NAMALWA (cell line): ENCODE measurements at regions not wholly inside any gene's neighbourhood (a gene's known extent, or its start where the extent isn't known, plus 50 kb on each side); places are given as distances from the start of the nearest gene placed in this dataset.

Experiments used
- DNase-seq: peaks from one replicate; pipeline ENCODE4 v3.0.0-alpha.2; 2015; ENCODE audit warnings: low spot score

DNA sequence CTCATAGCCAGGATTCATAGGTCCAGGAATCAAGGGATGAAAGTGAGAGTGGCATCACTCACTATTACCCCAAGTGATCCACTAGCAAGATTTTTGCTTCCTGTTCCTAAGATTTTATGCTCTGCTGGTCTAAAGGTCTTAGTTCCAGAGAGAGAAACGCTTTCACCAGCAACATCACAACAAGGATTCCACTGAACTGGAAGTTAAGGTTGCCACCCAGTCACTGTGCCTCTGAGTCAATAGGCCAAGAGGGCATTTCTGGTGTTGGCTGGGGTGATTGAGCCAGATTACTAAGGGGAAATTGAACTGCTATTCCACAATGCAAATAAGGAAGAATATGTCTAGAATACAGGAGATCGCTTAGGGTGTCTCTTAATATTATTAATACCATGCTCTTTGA lies 142.5 kb upstream of the ARID2 start:
- no peak for DNase-seq

DNA sequence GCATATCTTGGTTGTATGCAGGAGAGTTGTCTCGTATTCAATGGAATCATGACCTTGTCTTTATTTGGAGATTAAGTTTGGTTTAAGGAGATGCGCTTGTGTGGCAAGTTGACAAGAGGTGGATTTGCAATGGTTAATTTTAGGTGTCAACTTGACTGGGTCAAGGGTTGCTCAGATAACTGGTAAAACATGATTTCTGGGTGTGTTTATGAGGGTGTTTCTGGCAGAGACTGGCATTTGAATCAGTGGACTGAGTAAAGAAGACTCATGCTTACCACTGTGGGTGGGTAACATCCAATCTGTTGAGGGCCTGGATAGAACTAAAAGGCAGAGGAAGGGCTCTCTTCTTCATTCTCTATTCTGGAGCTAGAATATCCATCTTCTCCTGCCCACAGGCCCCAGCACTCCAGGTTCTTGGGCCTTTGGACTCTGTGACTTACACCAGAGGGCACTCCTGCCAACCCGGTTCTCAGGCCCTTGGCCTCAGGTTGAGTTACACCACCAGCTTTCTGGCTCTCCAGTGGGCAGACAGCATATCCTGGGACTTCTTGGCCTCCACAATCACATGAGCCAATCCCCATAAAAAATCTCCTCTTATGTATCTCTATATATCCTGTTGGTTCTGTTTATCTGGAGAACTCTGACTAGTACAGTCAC lies 141.5 kb upstream of the ARID2 start:
- DNase-seq = no peak

DNA sequence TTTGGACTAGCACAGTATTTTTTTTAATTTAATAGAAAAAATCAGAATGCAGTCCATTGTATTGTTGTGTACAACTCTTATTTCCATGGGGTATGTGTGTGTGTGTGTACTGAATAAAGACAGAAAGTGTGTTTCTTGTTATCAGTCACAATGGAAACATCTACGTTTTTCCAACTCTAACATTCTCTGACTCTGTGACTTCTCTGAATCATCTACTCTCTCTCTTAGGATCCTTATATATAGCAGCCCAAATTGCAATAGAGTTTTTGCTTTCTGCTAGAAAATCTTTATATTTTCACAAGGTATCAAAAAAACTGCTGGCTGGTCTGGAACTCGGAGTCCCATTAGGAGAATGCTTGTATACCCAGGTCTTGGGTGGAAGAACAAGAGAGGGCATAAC lies 138.9 kb upstream of the ARID2 start:
- no peak for DNase-seq

DNA sequence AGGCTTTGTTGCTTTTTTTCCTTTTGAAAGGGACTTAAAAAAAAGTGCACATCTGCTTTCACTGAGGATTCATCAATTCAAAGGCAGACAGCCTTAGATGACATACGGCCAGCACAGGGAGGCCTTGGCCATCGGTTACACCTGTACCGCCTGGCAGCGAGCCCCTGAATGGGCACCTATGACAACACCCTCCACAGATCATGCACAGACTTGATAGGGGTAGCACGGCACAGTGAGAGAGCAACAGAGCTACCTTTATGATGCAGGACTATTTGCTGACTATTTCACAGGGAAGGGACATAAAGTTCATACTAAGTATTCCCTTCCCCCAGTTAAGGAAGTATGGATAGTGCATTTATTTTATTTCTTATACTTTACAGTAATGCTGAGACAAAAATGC lies 137.9 kb upstream of the ARID2 start:
- DNase-seq = no peak

DNA sequence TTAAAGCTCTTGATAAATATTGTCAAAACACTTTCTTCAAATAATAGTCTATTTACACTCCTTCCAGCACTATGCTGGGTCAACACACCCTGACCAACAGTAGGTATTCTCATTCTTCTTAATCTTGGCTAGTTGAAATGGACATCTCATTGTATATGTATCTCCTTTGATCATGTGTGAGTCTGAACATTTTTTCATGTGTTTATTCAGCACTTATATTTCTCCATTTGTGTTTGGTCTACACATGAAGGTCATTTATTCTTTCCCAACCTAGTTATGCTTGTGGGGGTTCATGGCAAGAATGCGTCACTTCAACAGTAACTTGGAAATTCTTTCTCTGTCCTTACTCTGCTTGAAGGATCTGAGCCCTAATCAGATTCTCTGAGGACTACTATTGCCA lies 133.1 kb upstream of the ARID2 start:
- DNase-seq = no peak

DNA sequence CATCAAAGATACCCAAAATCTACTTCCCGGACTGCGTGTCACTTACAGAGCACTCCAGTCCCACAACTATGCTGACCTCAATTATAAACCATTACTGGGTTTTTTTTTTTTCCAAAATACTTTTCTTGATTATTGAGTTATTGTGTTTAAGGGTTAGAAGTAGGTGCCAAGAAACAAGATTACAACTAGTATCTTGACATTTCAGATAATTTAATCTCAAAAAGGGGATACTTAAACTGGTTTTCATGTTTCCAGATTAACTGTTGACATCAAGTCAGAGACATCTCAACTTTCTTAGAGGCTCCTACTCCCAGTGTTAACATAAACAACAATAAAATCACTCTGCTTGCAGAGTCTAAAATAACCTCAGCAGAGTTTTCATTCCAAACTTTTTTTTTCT lies 131.2 kb upstream of the ARID2 start:
- no peak for DNase-seq

DNA sequence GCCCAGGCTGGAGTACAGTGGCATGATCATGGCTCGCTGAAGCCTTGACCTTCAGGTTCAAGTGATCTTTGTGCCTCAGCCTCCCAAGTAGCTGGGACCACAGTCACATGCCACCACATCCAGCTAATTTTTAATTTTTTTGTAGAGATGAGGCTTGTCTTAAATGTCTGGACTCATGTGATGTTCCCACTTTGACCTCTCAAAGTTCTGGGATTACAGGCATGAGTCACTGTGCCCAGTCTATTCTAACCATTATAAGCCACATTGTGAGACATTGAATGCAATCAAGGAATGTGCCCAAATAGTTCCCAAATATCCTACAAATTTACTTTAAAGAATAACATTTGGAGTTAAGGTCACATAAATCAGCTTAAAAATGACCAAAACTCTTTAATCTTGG lies 130.7 kb upstream of the ARID2 start:
- no peak for DNase-seq

DNA sequence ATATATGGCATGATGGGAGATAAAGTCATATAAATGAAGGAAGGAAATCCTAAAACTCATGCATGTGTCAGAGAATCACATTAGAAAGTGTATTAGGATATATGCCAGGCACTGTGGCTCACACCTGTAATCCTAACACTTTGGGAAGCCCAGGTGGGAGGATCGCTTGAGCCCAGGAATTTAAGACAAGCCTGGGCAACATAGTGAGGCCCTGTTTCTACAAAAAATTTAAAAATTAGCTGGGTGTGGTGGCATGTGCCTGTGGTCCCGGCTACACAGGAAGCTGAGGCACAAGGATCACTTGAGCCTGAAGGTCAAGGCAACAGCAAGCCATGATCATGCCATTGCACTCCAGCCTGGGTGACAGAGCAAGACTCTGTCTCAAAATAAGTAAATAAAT lies 130.3 kb upstream of the ARID2 start:
- DNase-seq = no peak

DNA sequence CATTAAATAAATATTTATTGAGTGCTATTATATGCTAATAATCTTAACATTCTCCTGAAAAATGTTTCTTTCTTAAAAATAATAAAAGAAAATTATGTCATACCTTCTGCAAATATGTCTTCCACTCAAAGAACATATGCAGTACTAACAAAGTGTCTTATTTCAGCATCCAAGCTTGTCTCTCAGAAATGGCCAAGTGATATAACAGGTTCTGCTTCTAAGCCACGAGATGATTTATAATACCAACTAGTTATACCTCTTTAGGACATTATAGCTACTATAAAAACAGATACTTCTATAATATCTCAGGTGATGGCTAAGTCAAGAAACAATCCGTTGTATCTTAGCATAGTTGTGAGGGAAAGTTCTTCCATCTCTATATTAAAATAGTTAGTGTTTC lies 128.1 kb upstream of the ARID2 start:
- DNase-seq = no peak

DNA sequence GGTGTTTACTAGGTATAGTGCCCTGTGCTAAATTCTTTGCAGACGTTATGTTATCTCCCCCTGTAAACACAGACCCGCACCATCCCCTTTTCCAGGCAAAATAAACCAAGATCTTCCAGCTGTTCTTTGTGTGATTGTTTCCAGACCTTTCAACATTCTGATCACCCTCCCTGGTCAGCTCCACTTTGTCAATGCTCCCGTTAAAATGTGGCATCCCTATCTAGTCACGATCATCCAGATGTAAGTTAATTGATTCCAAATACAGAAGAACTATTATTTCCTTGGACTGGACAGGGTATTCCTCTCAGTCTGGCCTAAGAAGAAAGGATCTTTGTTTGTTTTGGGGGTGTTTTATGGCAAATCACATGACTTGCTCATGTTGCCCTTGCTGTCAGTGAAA lies 127.6 kb upstream of the ARID2 start:
- no peak for DNase-seq

DNA sequence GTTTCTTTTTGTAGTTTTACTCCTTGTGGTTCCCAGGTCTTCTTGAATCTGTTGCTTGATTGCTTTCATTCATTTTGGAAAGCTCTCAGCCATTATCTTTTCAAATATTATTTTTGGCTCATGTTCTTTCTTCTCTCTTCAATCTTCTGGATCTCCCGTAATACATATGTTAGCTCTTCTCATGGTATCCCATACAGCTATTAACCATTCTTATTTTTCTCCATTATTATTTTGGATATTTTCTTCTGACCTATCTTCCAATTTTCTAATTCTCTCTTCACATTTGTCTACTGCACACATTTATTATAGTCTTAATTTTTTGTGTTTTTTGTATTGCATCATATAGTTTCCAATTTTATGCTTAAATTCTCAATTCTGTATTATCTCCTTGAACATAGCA lies 123.9 kb upstream of the ARID2 start:
- no peak for DNase-seq

DNA sequence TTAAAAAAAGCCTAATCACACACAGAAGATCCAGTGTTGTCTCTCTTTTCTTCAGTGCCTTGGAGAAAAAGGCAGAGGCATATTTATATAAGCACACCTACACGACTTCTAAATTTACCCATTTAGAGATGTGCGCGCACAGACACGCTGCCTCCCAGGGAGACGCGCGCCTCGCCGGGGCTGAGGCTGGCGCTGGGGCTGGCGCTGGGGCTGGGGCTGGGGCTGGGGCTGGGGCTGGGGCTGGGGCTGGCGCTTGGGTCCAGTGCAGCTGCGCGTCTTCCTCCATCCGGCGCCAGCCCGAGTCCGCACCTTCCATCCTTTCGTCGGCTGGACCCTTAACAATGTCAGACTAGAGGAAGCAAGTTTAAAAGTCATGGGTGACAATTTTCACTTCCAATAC lies 118.4 kb upstream of the ARID2 start:
- no peak for DNase-seq

DNA sequence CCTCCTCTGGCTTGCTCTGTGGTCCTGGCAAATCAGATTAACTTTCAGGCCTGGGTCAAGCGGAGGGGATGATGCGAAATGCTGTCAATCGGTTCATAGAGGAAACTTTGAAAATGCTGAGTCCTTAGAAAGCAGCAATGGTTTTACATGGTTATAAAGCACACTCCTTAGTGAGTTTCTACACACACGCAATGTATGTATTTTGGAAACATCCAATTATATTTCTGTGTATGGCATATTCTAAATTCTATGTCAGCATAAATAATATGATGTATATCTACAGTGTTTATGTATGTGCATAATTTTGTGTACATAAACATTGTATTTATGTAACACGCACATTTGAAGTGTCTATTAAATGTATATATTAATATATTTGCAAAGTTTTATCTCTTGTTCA lies 118.0 kb upstream of the ARID2 start:
- no peak for DNase-seq

DNA sequence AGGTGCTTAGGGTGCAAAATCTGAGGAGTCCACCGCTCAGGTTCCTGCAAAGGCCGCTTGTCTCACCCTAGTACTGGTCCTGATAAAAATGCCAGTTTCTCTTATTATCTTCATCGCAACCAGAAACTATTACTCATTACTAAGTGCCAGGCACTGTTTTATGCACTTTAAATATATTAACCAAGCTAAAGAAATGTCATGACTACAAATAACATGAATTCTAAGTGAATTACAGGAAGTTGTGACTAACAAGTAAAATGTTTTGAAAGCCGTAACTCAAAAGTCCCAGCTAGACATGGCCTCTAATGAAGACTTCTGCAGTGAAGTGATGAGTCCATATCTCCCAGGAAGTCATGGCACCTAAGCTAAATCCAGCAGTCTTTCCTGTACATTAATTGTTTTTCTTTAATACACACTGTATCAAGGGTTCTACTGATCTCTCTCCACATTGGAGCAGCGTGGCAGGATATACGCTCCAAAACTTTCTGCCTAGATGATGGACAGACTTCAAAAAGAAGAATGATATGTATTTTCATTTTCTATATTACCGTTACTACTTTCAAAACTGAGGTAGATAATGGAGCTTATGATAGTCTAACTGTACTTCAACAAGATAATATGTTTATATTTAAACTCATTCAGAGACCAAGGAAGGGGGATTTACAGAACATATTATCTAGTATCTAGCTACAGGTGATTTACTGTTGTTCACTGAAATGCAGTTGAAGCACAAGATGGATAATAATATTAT lies 117.3 kb upstream of the ARID2 start:
- no peak for DNase-seq

DNA sequence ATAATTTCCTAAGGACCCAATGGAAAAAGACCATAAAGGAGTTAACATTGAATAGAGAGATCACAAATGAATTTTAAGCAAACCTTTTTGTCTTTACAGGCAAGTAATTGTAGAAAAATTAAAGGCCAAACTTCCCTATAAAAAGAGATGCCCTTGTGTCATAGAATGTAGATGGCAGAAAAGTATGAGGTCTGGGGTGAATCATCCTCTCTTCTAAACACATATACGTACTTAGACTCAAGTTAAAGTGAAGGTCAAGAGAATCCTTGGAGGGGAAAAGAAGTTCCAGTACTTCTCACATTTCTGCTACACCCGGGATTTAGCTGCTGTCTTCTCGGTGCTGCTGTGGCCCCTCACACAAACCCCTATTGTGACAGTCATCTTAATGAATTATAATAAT lies 116.2 kb upstream of the ARID2 start:
- no peak for DNase-seq

DNA sequence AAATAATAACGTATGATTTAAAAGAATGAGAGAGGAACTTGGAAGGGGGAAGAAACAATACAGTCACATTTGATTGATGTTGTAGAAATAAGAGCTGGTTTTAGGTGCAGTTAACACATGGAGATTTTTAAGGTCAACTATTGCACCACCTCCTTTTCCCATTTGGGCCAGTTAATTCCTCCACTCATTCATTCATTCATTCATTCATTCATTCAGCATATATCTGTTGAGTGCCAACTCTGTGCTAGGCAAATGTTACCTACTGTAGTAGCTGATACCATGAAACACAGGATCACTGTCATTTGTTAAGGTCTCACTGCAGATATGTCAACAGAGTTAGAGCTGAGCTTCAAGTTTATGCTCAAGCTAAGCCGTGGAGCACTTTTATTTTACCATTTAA lies 115.7 kb upstream of the ARID2 start:
- no peak for DNase-seq

DNA sequence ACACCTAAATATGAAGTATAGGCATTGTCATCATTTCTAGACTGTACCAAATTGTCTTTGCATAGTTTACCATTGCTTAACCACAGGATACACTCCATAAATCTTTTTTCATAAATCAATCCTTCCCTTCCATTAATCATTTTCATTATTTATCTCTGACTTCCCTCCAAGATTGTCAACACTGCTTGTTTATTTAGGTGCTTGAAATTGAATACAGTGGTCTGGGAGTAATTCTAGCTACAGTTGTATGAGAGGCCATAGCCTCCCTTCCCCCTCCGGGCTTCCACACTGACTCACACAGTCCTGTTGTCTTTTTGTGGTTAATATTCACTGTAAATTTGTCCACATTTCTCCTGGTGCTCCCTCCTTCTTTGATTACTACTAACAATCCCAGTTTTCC lies 114.2 kb upstream of the ARID2 start:
- no peak for DNase-seq

DNA sequence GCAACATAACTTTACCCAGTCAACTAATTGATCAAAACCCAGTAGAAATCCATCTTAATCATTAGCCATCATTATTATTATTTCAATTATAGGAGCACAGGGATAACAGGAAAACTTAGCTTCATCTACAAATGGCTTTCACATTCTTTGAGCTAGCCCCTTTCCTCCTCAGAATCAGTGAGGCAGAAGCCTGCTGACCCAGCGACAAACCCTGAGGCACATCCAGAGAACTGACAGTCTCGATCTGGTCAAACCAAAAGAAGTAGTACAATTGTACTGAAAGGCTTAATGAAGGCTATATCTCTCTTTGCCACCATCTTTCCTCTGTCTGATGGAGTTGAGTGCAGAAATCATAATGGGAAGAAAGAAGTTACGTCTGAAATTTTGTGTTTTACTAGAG lies 109.8 kb upstream of the ARID2 start:
- DNase-seq = no peak

DNA sequence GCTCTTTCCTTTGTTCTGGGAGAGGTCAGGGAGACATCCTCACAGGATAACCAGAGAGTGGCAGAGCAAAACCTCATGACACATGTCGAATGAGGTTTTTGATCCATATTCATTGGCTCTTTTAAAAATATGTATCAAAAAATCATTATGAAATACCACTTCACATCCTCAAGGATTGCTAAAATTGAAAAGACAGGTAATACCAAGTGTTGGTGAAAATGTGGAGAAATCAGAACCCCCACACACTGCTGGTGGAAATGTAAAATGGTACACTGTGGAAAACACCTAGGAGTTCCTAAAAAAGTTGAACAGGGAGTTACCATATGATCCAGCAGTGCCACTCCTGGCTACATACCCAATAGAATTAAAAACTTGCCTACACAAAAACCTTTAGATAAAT lies 107.8 kb upstream of the ARID2 start:
- DNase-seq = no peak

DNA sequence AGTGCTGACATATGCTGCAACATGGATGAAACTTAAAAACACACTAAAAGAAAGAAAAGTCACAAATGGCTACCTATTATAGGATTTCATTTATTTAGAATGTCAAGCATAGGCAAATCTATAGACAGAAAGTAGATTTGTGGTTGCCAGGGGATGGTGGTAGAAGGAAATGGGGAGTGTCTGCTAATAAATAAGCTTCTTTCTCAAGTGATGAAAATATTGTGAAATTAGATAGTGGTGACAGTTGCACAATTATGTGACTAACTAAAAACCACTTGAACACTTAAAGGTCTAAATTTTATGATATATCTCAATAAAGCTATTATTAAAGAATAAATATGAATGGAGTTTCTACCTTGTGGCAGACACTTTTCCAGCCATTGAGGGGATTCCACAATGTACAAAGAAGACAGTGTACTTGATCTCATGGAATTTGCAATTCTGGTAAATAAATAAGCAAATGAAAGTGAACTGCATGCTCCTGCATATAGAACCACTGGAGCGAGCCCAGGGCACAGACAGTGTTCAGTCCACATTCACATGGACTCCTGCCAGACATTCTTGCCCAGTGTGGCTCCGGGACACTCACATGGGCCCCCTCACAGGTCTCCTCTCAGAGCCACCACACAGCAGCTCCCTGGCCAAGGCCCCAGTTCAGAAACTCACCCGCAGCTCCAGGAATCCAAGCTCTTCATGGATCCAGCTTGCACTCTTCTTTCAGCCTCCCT lies 107.1 kb upstream of the ARID2 start:
- DNase-seq = no peak

DNA sequence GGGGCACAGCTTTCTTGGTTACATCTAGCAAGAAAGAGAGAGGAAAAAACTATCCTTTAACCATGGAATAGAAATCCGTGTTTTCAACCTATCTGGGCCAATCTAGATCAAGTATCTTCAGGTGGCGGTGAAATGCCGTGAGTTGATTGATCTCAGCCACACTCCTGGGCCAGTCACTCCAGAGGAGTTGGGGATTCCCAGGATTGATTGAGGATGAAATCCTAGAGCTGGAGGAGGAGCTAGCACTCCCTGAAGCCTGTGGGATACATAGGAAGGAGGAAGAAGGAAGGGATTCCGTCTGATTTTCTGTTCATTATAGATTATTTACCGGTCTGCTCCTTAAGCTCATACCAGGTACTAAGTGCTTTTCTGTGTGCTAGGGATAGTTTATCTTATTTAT lies 106.3 kb upstream of the ARID2 start:
- DNase-seq = no peak

DNA sequence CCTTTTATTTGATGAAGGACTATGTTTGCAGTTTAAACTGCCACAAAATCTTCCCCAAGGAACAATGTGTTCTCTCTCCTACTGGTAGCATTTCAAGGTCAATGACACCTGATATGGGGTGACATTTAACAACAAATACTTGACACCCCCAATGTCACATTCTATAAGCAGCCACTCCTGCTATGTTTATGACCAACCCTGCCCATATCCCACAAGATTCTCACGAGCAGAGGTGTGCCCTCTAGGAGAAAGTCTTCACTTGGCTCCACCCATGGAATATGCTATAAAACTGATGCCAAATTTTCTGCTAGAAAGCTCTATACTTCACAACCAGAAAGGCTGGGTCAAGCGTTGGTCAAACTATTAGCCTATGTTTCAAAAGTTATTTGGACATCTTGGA lies 105.6 kb upstream of the ARID2 start:
- DNase-seq = no peak

DNA sequence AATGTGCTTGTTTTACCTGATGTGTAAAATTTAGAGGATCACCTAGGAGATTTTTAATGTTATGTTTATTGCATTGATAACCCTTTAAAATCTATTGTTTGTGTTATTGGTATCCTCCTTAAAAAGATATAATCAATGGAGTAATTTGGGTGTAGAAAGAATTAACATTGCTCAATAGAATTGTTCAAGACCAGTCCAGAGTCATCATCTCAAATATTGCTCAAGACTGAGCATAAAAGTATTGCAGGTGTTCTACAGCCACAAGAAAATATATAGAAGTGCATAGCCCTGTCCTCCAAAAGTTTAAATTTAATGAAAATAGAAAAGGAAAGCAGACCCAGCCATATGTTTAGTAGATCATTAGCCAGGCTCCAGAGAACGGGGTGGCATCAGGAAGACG lies 102.5 kb upstream of the ARID2 start:
- no peak for DNase-seq
